Body of pancreas (tissue), 4 donors: ENCODE measurements at regions not wholly inside any gene's neighbourhood (a gene's known extent, or its start where the extent isn't known, plus 50 kb on each side); places are given as distances from the start of the nearest gene placed in this dataset.

Experiments
- CTCF ChIP-seq, 7 experiments: fragments of 450-650 bp in 4 of 7; fragments of 200-600 bp in 3 of 7; sonication (generic) in 3 of 7; IDR thresholded peaks; one replicate each; pipeline ENCODE4 v1.5.1; 2016 to 2019; ENCODE audit warnings: antibody characterized with exemption in 7 of 7
- POLR2A ChIP-seq, 3 donors: fragments of 450-650 bp; IDR thresholded peaks; one replicate each; pipeline ENCODE4 v1.6.1; 2016; ENCODE audit warnings: antibody characterized with exemption in 3 of 3, mild to moderate bottlenecking in 2 of 3

DNA sequence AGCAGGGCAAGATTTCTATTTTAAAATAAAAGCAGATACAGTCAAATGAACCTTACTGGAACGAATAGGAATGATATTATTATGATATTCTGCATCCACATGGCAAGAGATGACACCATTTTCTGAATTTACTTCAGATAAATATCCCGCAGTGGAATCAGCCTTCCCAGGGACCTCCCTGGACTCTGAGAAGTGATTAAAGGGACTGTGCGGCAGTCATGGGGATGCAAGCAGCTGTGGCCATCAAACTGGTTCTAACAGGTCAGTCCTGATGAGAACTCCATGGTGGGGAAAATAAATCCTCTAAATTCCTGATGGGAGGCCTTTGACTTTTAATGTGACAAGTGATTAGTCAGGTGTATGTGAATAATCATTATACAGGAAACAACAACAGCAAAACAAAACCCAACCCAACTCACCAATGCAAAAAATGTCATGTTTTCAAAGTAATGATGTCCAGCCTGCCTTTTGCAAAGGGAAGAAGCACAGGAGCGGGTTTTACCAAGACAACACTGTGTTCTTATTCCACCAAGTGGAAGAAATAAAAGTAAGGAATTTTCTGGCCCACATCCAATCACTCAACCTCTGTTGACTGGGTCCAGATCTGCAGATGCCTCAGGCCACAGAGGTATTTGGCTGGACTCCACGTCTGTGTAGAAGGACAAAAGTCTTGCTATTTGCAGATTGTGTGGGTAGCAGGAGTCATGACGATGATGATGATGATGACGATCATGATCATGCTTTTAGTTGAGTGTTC lies 61.9 kb upstream of the CITED2 start:
- TF ChIP-seq CTCF (IDR thresholded peaks at IDR 0.05) (no peak), POLR2A (IDR thresholded peaks at IDR 0.05) (no peak)
